IMR-90 (cell line): ENCODE measurements at regions not wholly inside any gene's neighbourhood (a gene's known extent, or its start where the extent isn't known, plus 50 kb on each side); places are given as distances from the start of the nearest gene placed in this dataset.

ENCODE experiments used
- ATAC-seq: fragments of 200-7000 bp; cut with Tn5 transposase; 2 replicates; pipeline ENCODE4 v1.9.1; 2020; ENCODE audit warnings: low read depth, mild to moderate bottlenecking, moderate library complexity
- BruUV-seq: library from RNA; stranded (reverse); fragments of 400-500 nt; replicated peaks from 2 replicates; lab custom pipeline; 2021; lab: Mats Ljungman, UMichigan
- CTCF ChIA-PET: fragments of 300-600 bp; formaldehyde crosslinking; extraction: SDS; loops from one replicate; lab custom pipeline; 2021; ENCODE audit warnings: antibody characterized with exemption; lab: Yijun Ruan, JAX
- POLR2A ChIA-PET: fragments of 300-600 bp; sonication (Branson Sonifier 250); formaldehyde crosslinking; loops from one replicate; lab custom pipeline; 2022; ENCODE audit warnings: antibody characterized with exemption; ENCODE audit not compliant: unreplicated experiment; lab: Charles Lee
- DNase-seq: peaks from one replicate; pipeline ENCODE4 v3.0.0; 2013
- H2AFZ ChIP-seq: replicated peaks from 2 replicates; pipeline ENCODE3; 2013; ENCODE audit warnings: low read length, mild to moderate bottlenecking; ENCODE audit not compliant: poor library complexity
- H2AK5ac ChIP-seq: 2 replicates; pipeline ENCODE4 v1.6.1; 2013; ENCODE audit warnings: low read depth, low read length, inconsistent platforms
- H2AK9ac ChIP-seq: replicated peaks from 2 replicates; pipeline ENCODE3; 2013; ENCODE audit warnings: mild to moderate bottlenecking, low read depth, low read length, moderate library complexity; ENCODE audit not compliant: poor library complexity
- H2BK120ac ChIP-seq: 2 replicates; pipeline ENCODE4 v1.6.1; 2013; ENCODE audit warnings: low read depth, low read length, inconsistent platforms
- H2BK15ac ChIP-seq: 3 replicates; pipeline ENCODE4 v1.6.1; 2013; ENCODE audit warnings: low read depth, low read length, inconsistent platforms
- H2BK20ac ChIP-seq: 2 replicates; pipeline ENCODE4 v1.6.1; 2013; ENCODE audit warnings: low read depth, mild to moderate bottlenecking, inconsistent platforms, low read length, moderate library complexity
- H2BK5ac ChIP-seq: 2 replicates; pipeline ENCODE4 v1.6.1; 2013; ENCODE audit warnings: mild to moderate bottlenecking, low read depth, low read length, inconsistent platforms; ENCODE audit not compliant: poor library complexity, severe bottlenecking
- H3K14ac ChIP-seq: replicated peaks from 2 replicates; pipeline ENCODE4 v1.6.1; 2013; ENCODE audit warnings: low read depth, low read length, inconsistent platforms
- H3K18ac ChIP-seq: 2 replicates; pipeline ENCODE4 v1.6.1; 2013; ENCODE audit warnings: low read depth, low read length, control low read depth
- H3K23ac ChIP-seq: 2 replicates; pipeline ENCODE4 v1.6.1; 2013; ENCODE audit warnings: low read depth, low read length, inconsistent platforms
- H3K27ac ChIP-seq: 2 replicates; pipeline ENCODE4 v1.5.1; 2013; ENCODE audit warnings: mild to moderate bottlenecking, control low read depth, low read length; ENCODE audit not compliant: insufficient read depth
- H3K27me3 ChIP-seq: 2 replicates; pipeline ENCODE4 v1.6.1; 2013; ENCODE audit warnings: low read length; ENCODE audit not compliant: control insufficient read depth, insufficient read depth
- H3K36me3 ChIP-seq: 2 replicates; pipeline ENCODE4 v1.6.1; 2013; ENCODE audit warnings: low read length, mixed read lengths; ENCODE audit not compliant: control insufficient read depth, insufficient read depth
- H3K4ac ChIP-seq: 2 replicates; pipeline ENCODE4 v1.6.1; 2013; ENCODE audit warnings: low read depth, low read length, inconsistent platforms
- H3K4me1 ChIP-seq: 2 replicates; pipeline ENCODE4 v1.6.1; 2013; ENCODE audit warnings: low read length, mixed read lengths; ENCODE audit not compliant: control insufficient read depth, insufficient read depth
- H3K4me2 ChIP-seq: 2 replicates; pipeline ENCODE4 v1.6.1; 2013; ENCODE audit warnings: low read depth, mild to moderate bottlenecking, control low read depth, low read length, moderate library complexity
- H3K4me3 ChIP-seq: 2 replicates; pipeline ENCODE4 v1.5.1; 2013; ENCODE audit warnings: low read depth, mild to moderate bottlenecking, control low read depth, low read length, moderate library complexity; ENCODE audit not compliant: insufficient read depth
- H3K56ac ChIP-seq: 2 replicates; pipeline ENCODE4 v1.6.1; 2013; ENCODE audit warnings: low read length, inconsistent platforms; ENCODE audit not compliant: insufficient read depth; ENCODE audit errors: extremely low read depth
- H3K79me1 ChIP-seq, 2 experiments: 2 replicates each; pipeline ENCODE4 v1.6.1; 2013; ENCODE audit warnings: low read length in 2 of 2, inconsistent platforms in 1 of 2, low read depth in 1 of 2
- H3K9ac ChIP-seq: 2 replicates; pipeline ENCODE4 v1.6.1; 2013; ENCODE audit warnings: low read depth, low read length, control low read depth
- H3K9me1 ChIP-seq: 2 replicates; pipeline ENCODE4 v1.6.1; 2013; ENCODE audit warnings: low read length, inconsistent platforms; ENCODE audit not compliant: insufficient read depth
- H3K9me3 ChIP-seq: 2 replicates; pipeline ENCODE4 v1.6.1; 2013; ENCODE audit warnings: low read length; ENCODE audit not compliant: control insufficient read depth, insufficient read depth
- H4K20me1 ChIP-seq: 2 replicates; pipeline ENCODE4 v1.6.1; 2013; ENCODE audit warnings: low read length, inconsistent platforms; ENCODE audit not compliant: insufficient read depth
- H4K5ac ChIP-seq: 2 replicates; pipeline ENCODE4 v1.6.1; 2013; ENCODE audit warnings: mild to moderate bottlenecking, low read depth, low read length, control low read depth
- H4K8ac ChIP-seq, 2 experiments: 2 replicates each; pipeline ENCODE4 v1.6.1; 2013; ENCODE audit warnings: low read depth in 2 of 2, low read length in 2 of 2, control low read depth in 1 of 2, inconsistent platforms in 1 of 2
- H4K91ac ChIP-seq: 2 replicates; pipeline ENCODE4 v1.6.1; 2013; ENCODE audit warnings: low read depth, low read length, inconsistent platforms; ENCODE audit not compliant: insufficient read depth
- CEBPB ChIP-seq: IDR thresholded peaks from 2 replicates; pipeline ENCODE4 v1.6.1; 2012; ENCODE audit warnings: low read depth, low read length, improper control_type of control experiment
- CHD1 ChIP-seq: IDR thresholded peaks from 2 replicates; pipeline ENCODE4 v1.6.1; 2012; ENCODE audit warnings: low read depth, low read length, improper control_type of control experiment
- CTCF ChIP-seq: conservative IDR thresholded peaks from 2 replicates; pipeline ENCODE4 v1.5.1; 2012; ENCODE audit warnings: mild to moderate bottlenecking, low read depth, low read length, improper control_type of control experiment
- FOS ChIP-seq: fragments of 150-350 bp; IDR thresholded peaks from 2 replicates; pipeline ENCODE4 v1.6.1; 2016; ENCODE audit warnings: low read depth, low read length
- MAFK ChIP-seq: IDR thresholded peaks from 2 replicates; pipeline ENCODE4 v1.6.1; 2012; ENCODE audit warnings: low read depth, low read length, improper control_type of control experiment
- MAZ ChIP-seq: IDR thresholded peaks from 2 replicates; pipeline ENCODE4 v1.6.1; 2012; ENCODE audit warnings: low read depth, mild to moderate bottlenecking, low read length, improper control_type of control experiment, moderate library complexity, borderline replicate concordance
- MXI1 ChIP-seq: IDR thresholded peaks from 2 replicates; pipeline ENCODE4 v1.6.1; 2012; ENCODE audit warnings: low read depth, mild to moderate bottlenecking, low read length, moderate library complexity, borderline replicate concordance
- NFE2L2 ChIP-seq: fragments of 150-350 bp; IDR thresholded peaks from 2 replicates; pipeline ENCODE4 v1.6.1; 2016; ENCODE audit warnings: low read depth, mild to moderate bottlenecking, low read length
- POLR2A ChIP-seq: IDR thresholded peaks from 2 replicates; pipeline ENCODE4 v1.6.1; 2012; ENCODE audit warnings: mild to moderate bottlenecking, low read depth, low read length
- RAD21 ChIP-seq: IDR thresholded peaks from 2 replicates; pipeline ENCODE4 v1.6.1; 2012; ENCODE audit warnings: low read length, improper control_type of control experiment
- RFX5 ChIP-seq: IDR thresholded peaks from 2 replicates; pipeline ENCODE4 v1.8.0; 2012; ENCODE audit warnings: low read depth, mild to moderate bottlenecking, low read length, moderate library complexity
- SMC3 ChIP-seq: fragments of 150-350 bp; IDR thresholded peaks from 2 replicates; pipeline ENCODE4 v1.6.1; 2016; ENCODE audit warnings: low read depth, mild to moderate bottlenecking, antibody characterized with exemption, low read length, moderate library complexity
- USF2 ChIP-seq: fragments of 150-350 bp; IDR thresholded peaks from 2 replicates; pipeline ENCODE4 v1.6.1; 2017; ENCODE audit warnings: mild to moderate bottlenecking, antibody characterized with exemption, low read length, low read depth
- WGBS, 2 experiments: methylation state at CpG; one replicate each; pipeline versions ENCODE4 v1.1.5 to v1.1.7; 2013; ENCODE audit warnings: missing lambda C conversion rate in 2 of 2; ENCODE audit not compliant: insufficient read length in 1 of 2; ENCODE audit errors: extremely low coverage in 2 of 2; 5-methylcytosine and 5-hydroxymethylcytosine counted together
- dilution Hi-C: fragments of 300-500 bp; cut with HindIII; formaldehyde crosslinking; loops from one replicate; pipeline ENCODE4 v1.14.3; 2018; ENCODE audit warnings: low sequenced_read_pairs; ENCODE audit not compliant: unreplicated experiment
- in situ Hi-C: fragments of 300-500 bp; cut with MboI; formaldehyde crosslinking; loops from 3 replicates; pipeline ENCODE4 v1.14.3; 2019; ENCODE audit warnings: low sequenced_read_pairs, inconsistent platforms, mixed read lengths
- intact Hi-C: fragments of 100-400 bp; cut with micrococcal nuclease; formaldehyde crosslinking; loops from 2 replicates; pipeline ENCODE4 v1.10.0; 2022

- no peak overlapping the region for H2AK9ac ChIP-seq
- no peak overlapping the region for H3K4me3 ChIP-seq
- WGBS, 2 experiments = no CpG with 5 or more reads among the region's 3 CpGs
- no peak overlapping the region for H3K4me2 ChIP-seq
- no peak overlapping the region for H2AK5ac ChIP-seq
- no peak overlapping the region for H4K8ac ChIP-seq
- no peak overlapping the region for H3K27ac ChIP-seq
- ChIA-PET POLR2A (no interaction called here), CTCF (interaction anchor here (0.7 kb wide), 1 partner anchor 450 kb away, joined by 3 read pairs; no protein-coding TSS in a partner anchor)
- no peak overlapping the region for H2BK20ac ChIP-seq
- dilution Hi-C loops = no loop called here
- no peaks in the 10 kb centered on the region for H3K79me1 ChIP-seq
- no peak overlapping the region for H3K4ac ChIP-seq
- H3K9ac ChIP-seq = no peak overlapping the region
- H3K23ac ChIP-seq = no peak overlapping the region
- H3K36me3 ChIP-seq = no peaks in the 10 kb centered on the region
- H2BK120ac ChIP-seq = no peak overlapping the region
- in situ Hi-C loops = no loop called here
- no peak overlapping the region for H2BK5ac ChIP-seq
- DNase-seq = no peak
- no peak overlapping the region for H2BK15ac ChIP-seq
- no peaks in the 10 kb centered on the region for H3K9me1 ChIP-seq
- H2AFZ ChIP-seq = no peak overlapping the region
- no peaks in the 10 kb centered on the region for H4K20me1 ChIP-seq
- no peak for TF ChIP-seq NFE2L2
- no peak for TF ChIP-seq MXI1
- no peak for TF ChIP-seq FOS
- TF ChIP-seq RAD21 = no peak
- no peak for TF ChIP-seq MAFK
- no peak for TF ChIP-seq CHD1
- no peak for TF ChIP-seq RFX5
- no peak for TF ChIP-seq CTCF
- TF ChIP-seq USF2 = no peak
- TF ChIP-seq CEBPB = no peak
- TF ChIP-seq MAZ = no peak
- TF ChIP-seq POLR2A = no peak
- no peak for TF ChIP-seq SMC3
- no peaks in the 10 kb centered on the region for H3K27me3 ChIP-seq
- no peak overlapping the region for H4K91ac ChIP-seq
- BruUV-seq = no TSS peak
- H3K56ac ChIP-seq = no peak overlapping the region
- intact Hi-C loops = no loop called here
- no peak overlapping the region for H3K18ac ChIP-seq
- H3K9me3 ChIP-seq = peaks cover 3% of the 10 kb centered on the region; the same call in 1 of the 2 replicates
- no peaks in the 10 kb centered on the region for H3K4me1 ChIP-seq
- no peak overlapping the region for H3K14ac ChIP-seq
- no peak overlapping the region for H4K5ac ChIP-seq
- ATAC-seq = no peak
Observed at GRCh38 chr3:191958980-191959671, 498.2 kb downstream of the PYDC2 start.
